A549 (cell line): ENCODE measurements at regions not wholly inside any gene's neighbourhood (a gene's known extent, or its start where the extent isn't known, plus 50 kb on each side); places are given as distances from the start of the nearest gene placed in this dataset.

Experiments used
- ATAC-seq, 2 experiments: fragments of 200-7000 bp in 1 of 2; fragments of >200 bp in 1 of 2; cut with Nextera tagmentation in 1 of 2; cut with Tn5 transposase in 1 of 2; 3 replicates each; pipeline versions ENCODE4 v1.8.0 to v1.9.1; 2018 to 2020; ENCODE audit warnings: mild to moderate bottlenecking in 1 of 2, moderate library complexity in 1 of 2
- CTCF ChIA-PET: fragments of 300-600 bp; sonication (Branson Sonifier 250); formaldehyde crosslinking; extraction: SDS; loops from one replicate; lab custom pipeline; 2021; ENCODE audit warnings: antibody characterized with exemption, inconsistent platforms; lab: Yijun Ruan, JAX
- POLR2A ChIA-PET: fragments of 350-600 bp; formaldehyde crosslinking; extraction: SDS; loops from one replicate; lab custom pipeline; 2021; ENCODE audit warnings: antibody characterized with exemption, inconsistent platforms; lab: Yijun Ruan, JAX
- DNase-seq, 2 experiments: peaks; one replicate each; pipeline versions ENCODE4 v3.0.0 to v3.0.0-alpha.2; 2011 to 2016; ENCODE audit warnings: low read depth in 1 of 2, low spot score in 1 of 2
- FAIRE-seq: peaks from 2 replicates; lab custom pipeline; 2011; peaks lifted over from hg19 to GRCh38; lab: Jason Lieb, UNC
- H3K27ac ChIP-seq, 2 experiments: fragments of >200 bp; sonication (Bioruptor Twin); formaldehyde crosslinking; 3 replicates each; pipeline ENCODE4 v1.5.1; 2016 to 2017
- H3K4me1 ChIP-seq: fragments of >200 bp; sonication (Bioruptor Twin); formaldehyde crosslinking; 3 replicates; pipeline ENCODE4 v1.6.1; 2016
- H3K4me2 ChIP-seq: fragments of >200 bp; sonication (Bioruptor Twin); formaldehyde crosslinking; 3 replicates; pipeline ENCODE4 v1.6.1; 2016
- H3K4me3 ChIP-seq: fragments of >200 bp; sonication (Bioruptor Twin); formaldehyde crosslinking; 3 replicates; pipeline ENCODE4 v1.5.1; 2016
- H3K9me3 ChIP-seq: fragments of >200 bp; sonication (Bioruptor Twin); formaldehyde crosslinking; 3 replicates; pipeline ENCODE4 v1.6.1; 2016
- ATOH8 ChIP-seq: fragments of 250-450 bp; sonication (Bioruptor Pico); IDR thresholded peaks from 2 replicates; pipeline ENCODE4 v1.5.0; 2020; ENCODE audit warnings: low read depth, mild to moderate bottlenecking, moderate library complexity
- CHD2 ChIP-seq: fragments of 150-350 bp; IDR thresholded peaks from 2 replicates; pipeline ENCODE4 v1.6.1; 2014; ENCODE audit warnings: low read length; ENCODE audit not compliant: partially characterized antibody
- CTCF ChIP-seq: fragments of >200 bp; sonication (Bioruptor Twin); formaldehyde crosslinking; IDR thresholded peaks from 3 replicates; pipeline ENCODE4 v1.5.1; 2016
- HEYL ChIP-seq: fragments of 250-450 bp; sonication (Bioruptor Pico); IDR thresholded peaks from 2 replicates; pipeline ENCODE4 v1.8.0; 2021; ENCODE audit warnings: mild to moderate bottlenecking, moderate library complexity
- HOXB13 ChIP-seq: fragments of 250-450 bp; sonication (Bioruptor Pico); IDR thresholded peaks from 2 replicates; pipeline ENCODE4 v1.5.0; 2020; ENCODE audit warnings: low read depth, mild to moderate bottlenecking, moderate library complexity
- HOXB5 ChIP-seq: fragments of 250-450 bp; sonication (Bioruptor Pico); IDR thresholded peaks from 2 replicates; pipeline ENCODE4 v1.5.0; 2020; ENCODE audit warnings: mild to moderate bottlenecking, moderate library complexity
- KDM5A ChIP-seq: fragments of 200-600 bp; sonication (generic); IDR thresholded peaks from 2 replicates; pipeline ENCODE4 v1.6.1; 2016; ENCODE audit warnings: antibody characterized with exemption, mild to moderate bottlenecking
- MAZ ChIP-seq: fragments of 150-350 bp; IDR thresholded peaks from 2 replicates; pipeline ENCODE4 v1.6.1; 2014; ENCODE audit warnings: antibody characterized with exemption, low read depth, low read length, borderline replicate concordance
- NFE2L2 ChIP-seq: fragments of 150-350 bp; conservative IDR thresholded peaks from 2 replicates; pipeline ENCODE4 v1.6.1; 2014; ENCODE audit warnings: low read length
- NPAS2 ChIP-seq: fragments of 250-450 bp; sonication (Bioruptor Pico); IDR thresholded peaks from 2 replicates; pipeline ENCODE4 v1.8.0; 2022; ENCODE audit warnings: mild to moderate bottlenecking, moderate library complexity, borderline replicate concordance
- PBX3 ChIP-seq: IDR thresholded peaks from 2 replicates; pipeline ENCODE4 v1.6.1; 2012
- POLR2A ChIP-seq: IDR thresholded peaks from 2 replicates; pipeline ENCODE4 v1.6.1; 2012; ENCODE audit warnings: mild to moderate bottlenecking, low read length
- RAD21 ChIP-seq, 2 experiments: fragments of >200 bp in 1 of 2; sonication (Bioruptor Twin) in 1 of 2; formaldehyde crosslinking in 1 of 2; IDR thresholded peaks in 1 of 2; conservative IDR thresholded peaks in 1 of 2; 2 replicates in 1 of 2; 3 replicates in 1 of 2; pipeline ENCODE4 v1.6.1; 2012 to 2018; ENCODE audit warnings: inconsistent platforms in 1 of 2
- REST ChIP-seq: fragments of 200-600 bp; sonication (generic); IDR thresholded peaks from 2 replicates; pipeline ENCODE4 v1.6.1; 2016; ENCODE audit warnings: antibody characterized with exemption, mild to moderate bottlenecking, moderate library complexity
- TFCP2L1 ChIP-seq: fragments of 250-450 bp; sonication (Bioruptor Pico); IDR thresholded peaks from 2 replicates; pipeline ENCODE4 v1.5.0; 2021; ENCODE audit warnings: mild to moderate bottlenecking
- ZFP36 ChIP-seq: fragments of 450-650 bp; IDR thresholded peaks from 2 replicates; pipeline ENCODE4 v1.6.1; 2014; ENCODE audit warnings: borderline replicate concordance; ENCODE audit not compliant: partially characterized antibody
- ZNF302 ChIP-seq: fragments of 250-450 bp; sonication (Bioruptor Pico); IDR thresholded peaks from 2 replicates; pipeline ENCODE4 v1.9.0; 2021; ENCODE audit warnings: inconsistent platforms, mild to moderate bottlenecking, moderate library complexity
- WGBS: methylation state at CpG from one replicate; pipeline ENCODE4 v1.1.6; 2017; ENCODE audit errors: missing lambda C conversion rate; 5-methylcytosine and 5-hydroxymethylcytosine counted together

GRCh38 chr12:64991121-64991611 is 129.9 kb downstream of the WIF1 start:
- TF ChIP-seq PBX3: no peak
- no peak for TF ChIP-seq ATOH8 (CRISPR knock-in tag)
- TF ChIP-seq MAZ: no peak
- no peak for TF ChIP-seq NFE2L2
- TF ChIP-seq POLR2A: no peak
- no peak for TF ChIP-seq TFCP2L1
- no peak for TF ChIP-seq RAD21 (conservative IDR thresholded peaks at IDR 0.05 in 1 of 2, IDR thresholded peaks at IDR 0.05 in 1 of 2)
- no peak for TF ChIP-seq REST
- Histone ChIP-seq H3K4me2 (no peak overlapping the region), H3K27ac (no peak overlapping the region), H3K4me3 (no peak overlapping the region), H3K9me3 (no peaks in the 10 kb centered on the region), H3K4me1 (no peaks in the 10 kb centered on the region)
- ChIA-PET POLR2A (no interaction called here), CTCF (no interaction called here)
- no peak for FAIRE-seq
- DNase-seq: no peak
- ATAC-seq: no peak
- WGBS: 1% methylated on average over 2 of the region's 2 CpGs

GRCh38 chr12:64992116-64992515 is 129.0 kb downstream of the WIF1 start:
- Histone ChIP-seq H3K9me3 (no peaks in the 10 kb centered on the region), H3K4me3 (no peak overlapping the region)
- no peak for DNase-seq
- no peak for TF ChIP-seq ZNF302
- TF ChIP-seq HEYL (CRISPR knock-in tag): no peak
- TF ChIP-seq KDM5A: no peak
- TF ChIP-seq HOXB5 (CRISPR knock-in tag): no peak
- no peak for TF ChIP-seq ZFP36
- TF ChIP-seq NPAS2 (CRISPR knock-in tag): no peak
- TF ChIP-seq NFE2L2: no peak
- no peak for TF ChIP-seq HOXB13 (CRISPR knock-in tag)
- no peak for TF ChIP-seq POLR2A
- no peak for TF ChIP-seq CTCF
- no peak for TF ChIP-seq CHD2
- TF ChIP-seq, all 56 proteins: peak for 0
- ChIA-PET CTCF (no interaction called here), POLR2A (no interaction called here)
- ATAC-seq (no peak), FAIRE-seq (no peak)
- no peak overlapping the region for H3K4me2 ChIP-seq
- WGBS: 5% methylated on average over 5 of the region's 5 CpGs
- H3K27ac ChIP-seq: no peak overlapping the region
- no peaks in the 10 kb centered on the region for H3K4me1 ChIP-seq
